ENCODE measurements at regions not wholly inside any gene's neighbourhood (a gene's known extent, or its start where the extent isn't known, plus 50 kb on each side); places are given as distances from the start of the nearest gene placed in this dataset.

- H3K27me3 ChIP-seq = no peaks in the 10 kb centered on the region
- intact Hi-C loops (cut with DNase I; ENCODE audit: low total_unique reads) = no loop called here
- H3K27ac ChIP-seq = no peak overlapping the region
- no peaks in the 10 kb centered on the region for H3K9me3 ChIP-seq
- DNase-seq = no peak
- no peak for TF ChIP-seq CTCF (IDR thresholded peaks at IDR 0.05)
- H3K4me1 ChIP-seq = no peaks in the 10 kb centered on the region
- no peaks in the 10 kb centered on the region for H3K36me3 ChIP-seq
- no peak overlapping the region for H3K4me3 ChIP-seq
These were observed 99.7 kb upstream of the REG3A start for GRCh38 chr2:79259296-79259695.

GRCh38 chr2:79253243-79253774, 93.8 kb upstream of the REG3A start:
- Histone ChIP-seq H3K4me3 (no peak overlapping the region), H3K36me3 (no peaks in the 10 kb centered on the region), H3K27ac (no peak overlapping the region), H3K9me3 (no peaks in the 10 kb centered on the region), H3K4me1 (no peaks in the 10 kb centered on the region), H3K27me3 (no peaks in the 10 kb centered on the region)
- TF ChIP-seq CTCF (IDR thresholded peaks at IDR 0.05) = no peak
- no peak for DNase-seq
- intact Hi-C loops (cut with DNase I; ENCODE audit: low total_unique reads) = no loop called here

- no peak for TF ChIP-seq CTCF (IDR thresholded peaks at IDR 0.05)
- Histone ChIP-seq H3K36me3 (no peaks in the 10 kb centered on the region), H3K4me3 (no peak overlapping the region), H3K4me1 (no peaks in the 10 kb centered on the region), H3K27ac (no peak overlapping the region), H3K27me3 (no peaks in the 10 kb centered on the region), H3K9me3 (no peaks in the 10 kb centered on the region)
- intact Hi-C loops (cut with DNase I; ENCODE audit: low total_unique reads) = no loop called here
- no peak for DNase-seq
These were observed 91.1 kb upstream of the REG3A start for GRCh38 chr2:79250656-79251055.

- Histone ChIP-seq H3K4me1 (no peaks in the 10 kb centered on the region), H3K4me3 (no peak overlapping the region), H3K36me3 (no peaks in the 10 kb centered on the region), H3K9me3 (no peaks in the 10 kb centered on the region), H3K27ac (no peak overlapping the region), H3K27me3 (no peaks in the 10 kb centered on the region)
- TF ChIP-seq CTCF (IDR thresholded peaks at IDR 0.05) = no peak
- no peak for DNase-seq
- intact Hi-C loops (cut with DNase I; ENCODE audit: low total_unique reads) = no loop called here
These were observed 89.2 kb upstream of the REG3A start for GRCh38 chr2:79248776-79249175.

- TF ChIP-seq CTCF (IDR thresholded peaks at IDR 0.05) = no peak
- intact Hi-C loops (cut with DNase I; ENCODE audit: low total_unique reads) = no loop called here
- no peak for DNase-seq
- Histone ChIP-seq H3K9me3 (no peaks in the 10 kb centered on the region), H3K4me3 (no peak overlapping the region), H3K27ac (no peak overlapping the region), H3K4me1 (no peaks in the 10 kb centered on the region), H3K27me3 (no peaks in the 10 kb centered on the region), H3K36me3 (no peaks in the 10 kb centered on the region)
These were observed 75.6 kb upstream of the REG3A start for GRCh38 chr2:79235135-79235534.

GRCh38 chr2:79223539-79223938, 64.0 kb upstream of the REG3A start:
- no peak for DNase-seq

More at GRCh38 chr2:79223539-79223938, 64.0 kb upstream of the REG3A start:
- H3K9me3 ChIP-seq = no peaks in the 10 kb centered on the region
- intact Hi-C loops (cut with DNase I; ENCODE audit: low total_unique reads) = no loop called here
- H3K4me1 ChIP-seq = no peaks in the 10 kb centered on the region
- TF ChIP-seq CTCF (IDR thresholded peaks at IDR 0.05) = no peak
- H3K27ac ChIP-seq = no peak overlapping the region
- no peaks in the 10 kb centered on the region for H3K36me3 ChIP-seq
- no peaks in the 10 kb centered on the region for H3K27me3 ChIP-seq
- no peak overlapping the region for H3K4me3 ChIP-seq
